ENCODE measurements at regions not wholly inside any gene's neighbourhood (a gene's known extent, or its start where the extent isn't known, plus 50 kb on each side); places are given as distances from the start of the nearest gene placed in this dataset.

DNA sequence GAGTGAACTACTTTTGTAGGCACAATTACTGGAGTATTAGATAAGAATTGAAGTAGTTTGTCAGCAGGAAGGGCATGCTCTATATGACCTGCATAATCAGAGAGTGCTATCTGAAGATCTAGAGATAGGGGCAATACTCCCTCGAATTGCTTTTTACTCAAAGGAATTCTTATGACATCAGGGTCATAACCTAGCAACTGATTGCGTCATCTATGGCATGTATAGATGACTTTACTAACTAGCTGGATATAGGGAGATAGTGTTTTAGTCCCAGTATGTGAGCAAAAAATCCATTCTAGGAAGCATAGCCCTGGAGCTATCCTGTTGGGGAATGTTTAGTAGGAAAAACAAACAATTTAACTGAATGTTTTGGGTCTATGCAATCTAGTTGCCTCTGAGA, 109.5 kb upstream of the ZNF267 start:
- TF ChIP-seq, protein P1, sequence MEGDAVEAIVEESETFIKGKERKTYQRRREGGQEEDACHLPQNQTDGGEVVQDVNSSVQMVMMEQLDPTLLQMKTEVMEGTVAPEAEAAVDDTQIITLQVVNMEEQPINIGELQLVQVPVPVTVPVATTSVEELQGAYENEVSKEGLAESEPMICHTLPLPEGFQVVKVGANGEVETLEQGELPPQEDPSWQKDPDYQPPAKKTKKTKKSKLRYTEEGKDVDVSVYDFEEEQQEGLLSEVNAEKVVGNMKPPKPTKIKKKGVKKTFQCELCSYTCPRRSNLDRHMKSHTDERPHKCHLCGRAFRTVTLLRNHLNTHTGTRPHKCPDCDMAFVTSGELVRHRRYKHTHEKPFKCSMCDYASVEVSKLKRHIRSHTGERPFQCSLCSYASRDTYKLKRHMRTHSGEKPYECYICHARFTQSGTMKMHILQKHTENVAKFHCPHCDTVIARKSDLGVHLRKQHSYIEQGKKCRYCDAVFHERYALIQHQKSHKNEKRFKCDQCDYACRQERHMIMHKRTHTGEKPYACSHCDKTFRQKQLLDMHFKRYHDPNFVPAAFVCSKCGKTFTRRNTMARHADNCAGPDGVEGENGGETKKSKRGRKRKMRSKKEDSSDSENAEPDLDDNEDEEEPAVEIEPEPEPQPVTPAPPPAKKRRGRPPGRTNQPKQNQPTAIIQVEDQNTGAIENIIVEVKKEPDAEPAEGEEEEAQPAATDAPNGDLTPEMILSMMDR (IDR thresholded peaks at IDR 0.05; ENCODE audit: control extremely low read depth in 1 of 3, insufficient read depth in 1 of 3, low read depth in 1 of 3, low read length in 3 of 3), result no peak
- no peak for TF ChIP-seq EP300 (IDR thresholded peaks at IDR 0.05; ENCODE audit: borderline replicate concordance in 1 of 2, low read depth in 2 of 2, low read length in 2 of 2)
- TF ChIP-seq POLR2AphosphoS5 (IDR thresholded peaks at IDR 0.05; ENCODE audit: low read depth, low read length), result no peak
- no peak for TF ChIP-seq POLR2A (IDR thresholded peaks at IDR 0.05; ENCODE audit: control extremely low read depth in 1 of 2, low read depth in 2 of 2, low read length in 2 of 2)
